ENCODE measurements at regions not wholly inside any gene's neighbourhood (a gene's known extent, or its start where the extent isn't known, plus 50 kb on each side); places are given as distances from the start of the nearest gene placed in this dataset.

GRCh38 chrX:13169684-13170083 is 125.3 kb upstream of the FAM9C start:
- no peaks in the 10 kb centered on the region for H3K9me2 ChIP-seq (ENCODE audit: low read depth, low read length)
- H3K9ac ChIP-seq (ENCODE audit: low read length), result no peak overlapping the region

GRCh38 chrX:13168269-13168668 is 123.8 kb upstream of the FAM9C start:
- Histone ChIP-seq H3K4me3 (ENCODE audit: low read depth, low read length, poor library complexity, severe bottlenecking) (peak overlapping the region; percentile 20), H3K4me2 (ENCODE audit: low read length) (peak overlapping the region; percentile 37; the same call in 1 of the 2 replicates), H3K9ac (ENCODE audit: low read length) (no peak overlapping the region; the same call in 1 of the 2 replicates), H2AFZ (ENCODE audit: low read length) (0 out of 2 replicates have a peak overlapping the region, but pooled peaks have one; percentile 70), H4K20me1 (ENCODE audit: insufficient read depth, low read length) (no peaks in the 10 kb centered on the region), H3K79me2 (ENCODE audit: insufficient read depth, low read length) (no peaks in the 10 kb centered on the region), H3K27ac (ENCODE audit: low read depth, low read length, poor library complexity, severe bottlenecking) (peak overlapping the region; percentile 80), H3K36me3 (ENCODE audit: insufficient read depth, low read length) (no peaks in the 10 kb centered on the region), H3K9me3 (ENCODE audit: low read length) (no peaks in the 10 kb centered on the region), H3K4me1 (ENCODE audit: insufficient read depth, low read length, severe bottlenecking) (peaks cover 24% of the 10 kb centered on the region), H3K9me2 (ENCODE audit: low read depth, low read length) (no peaks in the 10 kb centered on the region), H3F3A (ENCODE audit: insufficient read depth, low read length) (no peaks in the 10 kb centered on the region), H3K27me3 (ENCODE audit: insufficient read depth, low read length) (no peaks in the 10 kb centered on the region)
- TF ChIP-seq CTCF (IDR thresholded peaks at IDR 0.05; ENCODE audit: low read length) (no peak), EZH2 (IDR thresholded peaks at IDR 0.05; ENCODE audit: borderline replicate concordance, low read length) (no peak)

More at GRCh38 chrX:13169684-13170083, 125.3 kb upstream of the FAM9C start:
- no peak overlapping the region for H3K27ac ChIP-seq (ENCODE audit: low read depth, low read length, poor library complexity, severe bottlenecking)
- H3K79me2 ChIP-seq (ENCODE audit: insufficient read depth, low read length), result no peaks in the 10 kb centered on the region
- H3K4me1 ChIP-seq (ENCODE audit: insufficient read depth, low read length, severe bottlenecking), result peaks cover 24% of the 10 kb centered on the region
- TF ChIP-seq CTCF (IDR thresholded peaks at IDR 0.05; ENCODE audit: low read length), result no peak
- no peak for TF ChIP-seq EZH2 (IDR thresholded peaks at IDR 0.05; ENCODE audit: borderline replicate concordance, low read length)
- no peak overlapping the region for H3K4me2 ChIP-seq (ENCODE audit: low read length)
- H2AFZ ChIP-seq (ENCODE audit: low read length), result no peak overlapping the region
- no peaks in the 10 kb centered on the region for H3K9me3 ChIP-seq (ENCODE audit: low read length)
- H3K36me3 ChIP-seq (ENCODE audit: insufficient read depth, low read length), result no peaks in the 10 kb centered on the region
- H3K4me3 ChIP-seq (ENCODE audit: low read depth, low read length, poor library complexity, severe bottlenecking), result no peak overlapping the region
- no peaks in the 10 kb centered on the region for H3F3A ChIP-seq (ENCODE audit: insufficient read depth, low read length)
- H3K27me3 ChIP-seq (ENCODE audit: insufficient read depth, low read length), result no peaks in the 10 kb centered on the region
- H4K20me1 ChIP-seq (ENCODE audit: insufficient read depth, low read length), result no peaks in the 10 kb centered on the region

- H3K36me3 ChIP-seq (ENCODE audit: insufficient read depth, low read length), result no peaks in the 10 kb centered on the region
- H3K4me2 ChIP-seq (ENCODE audit: low read length), result peak overlapping the region; percentile 37
- peak overlapping the region; percentile 80 for H3K27ac ChIP-seq (ENCODE audit: low read depth, low read length, poor library complexity, severe bottlenecking)
- H3K9me3 ChIP-seq (ENCODE audit: low read length), result no peaks in the 10 kb centered on the region
- H3K4me1 ChIP-seq (ENCODE audit: insufficient read depth, low read length, severe bottlenecking), result peaks cover 24% of the 10 kb centered on the region
- no peaks in the 10 kb centered on the region for H3K9me2 ChIP-seq (ENCODE audit: low read depth, low read length)
- H3K79me2 ChIP-seq (ENCODE audit: insufficient read depth, low read length), result no peaks in the 10 kb centered on the region
- TF ChIP-seq EZH2 (IDR thresholded peaks at IDR 0.05; ENCODE audit: borderline replicate concordance, low read length), result no peak
- TF ChIP-seq CTCF (IDR thresholded peaks at IDR 0.05; ENCODE audit: low read length), result no peak
- no peaks in the 10 kb centered on the region for H3K27me3 ChIP-seq (ENCODE audit: insufficient read depth, low read length)
- 0 out of 2 replicates have a peak overlapping the region, but pooled peaks have one; percentile 59 for H2AFZ ChIP-seq (ENCODE audit: low read length)
- H3K4me3 ChIP-seq (ENCODE audit: low read depth, low read length, poor library complexity, severe bottlenecking), result peak overlapping the region; percentile 20
- no peaks in the 10 kb centered on the region for H4K20me1 ChIP-seq (ENCODE audit: insufficient read depth, low read length)
- H3K9ac ChIP-seq (ENCODE audit: low read length), result peak overlapping the region; percentile 45; the same call in 1 of the 2 replicates
- no peaks in the 10 kb centered on the region for H3F3A ChIP-seq (ENCODE audit: insufficient read depth, low read length)
Measured at GRCh38 chrX:13167481-13168231, 123.2 kb upstream of the FAM9C start.

Measured in OCI-LY1 (cell line).